HG02642 (cell line): ENCODE measurements at regions not wholly inside any gene's neighbourhood (a gene's known extent, or its start where the extent isn't known, plus 50 kb on each side); places are given as distances from the start of the nearest gene placed in this dataset.
"Not testable (repeated sequence)": the region's sequence is repeated elsewhere in the genome, so short reads cannot be mapped to it uniquely, and the experiment has no call there.

Source experiments
- ATAC-seq: cut with Tn5 transposase; IDR thresholded peaks from one replicate; pipeline ENCODE4 v1.9.1; 2021; ENCODE audit warnings: mild to moderate bottlenecking; ENCODE audit not compliant: unreplicated experiment, poor library complexity

- no peak for ATAC-seq
Observed at GRCh38 chrX:128816919-128817318, 706.4 kb downstream of the SMARCA1 start.

- ATAC-seq, result no peak
Observed at GRCh38 chrX:128807367-128807766, 715.9 kb downstream of the SMARCA1 start.

GRCh38 chrX:128805236-128805635, 718.1 kb downstream of the SMARCA1 start:
- no peak for ATAC-seq

- no peak for ATAC-seq
Observed at GRCh38 chrX:128804828-128805227, 718.5 kb downstream of the SMARCA1 start.

- no peak for ATAC-seq
Observed at GRCh38 chrX:128800138-128800537, 723.2 kb downstream of the SMARCA1 start.

GRCh38 chrX:128783139-128783538, 730.9 kb upstream of the ACTRT1 start:
- ATAC-seq, result not testable (repeated sequence)

- no peak for ATAC-seq
Observed at GRCh38 chrX:128781506-128781905, 729.3 kb upstream of the ACTRT1 start.

- ATAC-seq, result no peak
Observed at GRCh38 chrX:128780934-128781333, 728.7 kb upstream of the ACTRT1 start.

GRCh38 chrX:128769495-128769894, 717.3 kb upstream of the ACTRT1 start:
- no peak for ATAC-seq

- no peak for ATAC-seq
Observed at GRCh38 chrX:128759745-128760144, 707.5 kb upstream of the ACTRT1 start.

- ATAC-seq, result no peak
Observed at GRCh38 chrX:128759177-128759576, 707.0 kb upstream of the ACTRT1 start.

GRCh38 chrX:128754130-128754529, 701.9 kb upstream of the ACTRT1 start:
- no peak for ATAC-seq

- no peak for ATAC-seq
Observed at GRCh38 chrX:128739539-128739938, 687.3 kb upstream of the ACTRT1 start.

GRCh38 chrX:128728943-128729342, 676.7 kb upstream of the ACTRT1 start:
- ATAC-seq, result no peak

- ATAC-seq, result no peak
Observed at GRCh38 chrX:128717635-128718578, 665.7 kb upstream of the ACTRT1 start.

- no peak for ATAC-seq
Observed at GRCh38 chrX:128714425-128714824, 662.2 kb upstream of the ACTRT1 start.

- ATAC-seq, result no peak
Observed at GRCh38 chrX:128699716-128700285, 647.6 kb upstream of the ACTRT1 start.

- no peak for ATAC-seq
Observed at GRCh38 chrX:128698573-128699181, 646.5 kb upstream of the ACTRT1 start.

- no peak for ATAC-seq
Observed at GRCh38 chrX:128691872-128692271, 639.7 kb upstream of the ACTRT1 start.

GRCh38 chrX:128685387-128685786, 633.2 kb upstream of the ACTRT1 start:
- no peak for ATAC-seq

- ATAC-seq, result no peak
Observed at GRCh38 chrX:128676651-128677050, 624.4 kb upstream of the ACTRT1 start.
